ENCODE measurements at regions not wholly inside any gene's neighbourhood (a gene's known extent, or its start where the extent isn't known, plus 50 kb on each side); places are given as distances from the start of the nearest gene placed in this dataset.
"Not testable (repeated sequence)": the region's sequence is repeated elsewhere in the genome, so short reads cannot be mapped to it uniquely, and the experiment has no call there.

- no peak overlapping the region for H3K4me3 ChIP-seq (ENCODE audit: insufficient read depth, low read depth, low read length)
- DNase-seq: no peak
- no peaks in the 10 kb centered on the region for H3K27me3 ChIP-seq (ENCODE audit: control insufficient read depth, insufficient read depth, low read length)
- no peaks in the 10 kb centered on the region for H3K36me3 ChIP-seq (replicated peaks; ENCODE audit: control insufficient read depth, insufficient read depth, low read length)
Measured at GRCh38 chr18:14925281-14925709, 177.3 kb downstream of the ANKRD30B start.

- Histone ChIP-seq H3K36me3 (replicated peaks; ENCODE audit: control insufficient read depth, insufficient read depth, low read length) (no peaks in the 10 kb centered on the region), H3K27me3 (ENCODE audit: control insufficient read depth, insufficient read depth, low read length) (no peaks in the 10 kb centered on the region), H3K4me3 (ENCODE audit: insufficient read depth, low read depth, low read length) (no peak overlapping the region)
- no peak for DNase-seq
Measured at GRCh38 chr18:14927701-14928100, 179.7 kb downstream of the ANKRD30B start.

DNA sequence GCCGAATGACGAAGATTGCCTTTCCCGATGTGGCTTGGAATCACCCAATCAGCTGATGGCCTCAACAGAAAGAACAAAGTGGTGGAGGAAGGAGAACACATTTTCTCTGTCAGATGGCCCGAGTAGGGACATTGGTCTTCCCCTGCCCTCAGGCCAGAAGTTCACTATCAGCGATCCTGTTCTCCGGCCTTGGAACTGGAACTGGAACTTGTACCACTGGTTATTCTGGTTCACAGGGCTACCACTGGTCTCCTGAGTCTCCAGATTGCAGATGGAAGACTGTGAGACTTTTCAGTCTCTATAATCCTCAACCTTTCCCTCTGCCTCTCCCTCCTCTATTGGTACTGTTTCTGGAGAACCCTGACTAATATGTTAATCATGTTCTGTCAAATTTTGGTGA lies 180.4 kb downstream of the ANKRD30B start:
- DNase-seq: no peak
- Histone ChIP-seq H3K36me3 (replicated peaks; ENCODE audit: control insufficient read depth, insufficient read depth, low read length) (no peaks in the 10 kb centered on the region), H3K27me3 (ENCODE audit: control insufficient read depth, insufficient read depth, low read length) (no peaks in the 10 kb centered on the region), H3K4me3 (ENCODE audit: insufficient read depth, low read depth, low read length) (no peak overlapping the region)

- no peaks in the 10 kb centered on the region for H3K36me3 ChIP-seq (replicated peaks; ENCODE audit: control insufficient read depth, insufficient read depth, low read length)
- DNase-seq: no peak
- no peak overlapping the region for H3K4me3 ChIP-seq (ENCODE audit: insufficient read depth, low read depth, low read length)
- H3K27me3 ChIP-seq (ENCODE audit: control insufficient read depth, insufficient read depth, low read length): no peaks in the 10 kb centered on the region
Measured at GRCh38 chr18:14930076-14930475, 182.1 kb downstream of the ANKRD30B start.

DNA sequence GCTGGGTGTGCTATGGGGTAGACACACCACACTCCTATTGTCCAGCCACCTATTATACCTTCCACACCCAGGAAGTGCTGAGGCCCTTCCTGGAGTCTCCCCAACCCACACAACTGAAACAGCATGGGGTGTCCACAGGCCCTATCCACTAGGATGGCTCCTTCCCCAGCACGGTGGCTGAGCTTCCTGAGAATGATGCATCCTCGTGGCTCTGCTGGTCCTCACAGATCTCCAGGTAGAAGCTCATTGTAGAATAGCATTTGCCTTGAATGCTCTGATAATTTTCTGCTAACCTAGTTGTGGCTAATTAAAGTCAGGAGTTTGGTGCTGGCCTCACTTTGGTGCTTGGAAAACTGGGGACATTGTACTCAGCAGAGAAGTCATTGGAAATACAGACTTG lies 182.6 kb downstream of the ANKRD30B start:
- DNase-seq: no peak
- H3K4me3 ChIP-seq (ENCODE audit: insufficient read depth, low read depth, low read length): no peak overlapping the region
- H3K36me3 ChIP-seq (replicated peaks; ENCODE audit: control insufficient read depth, insufficient read depth, low read length): no peaks in the 10 kb centered on the region

GRCh38 chr18:14933049-14933851 lies 185.3 kb downstream of the ANKRD30B start:
- no peak for DNase-seq
- H3K4me3 ChIP-seq (ENCODE audit: insufficient read depth, low read depth, low read length): no peak overlapping the region
- H3K36me3 ChIP-seq (replicated peaks; ENCODE audit: control insufficient read depth, insufficient read depth, low read length): no peaks in the 10 kb centered on the region
- no peaks in the 10 kb centered on the region for H3K27me3 ChIP-seq (ENCODE audit: control insufficient read depth, insufficient read depth, low read length)

More for the DNA sequence above, 182.6 kb downstream of the ANKRD30B start:
- no peaks in the 10 kb centered on the region for H3K27me3 ChIP-seq (ENCODE audit: control insufficient read depth, insufficient read depth, low read length)

- Histone ChIP-seq H3K36me3 (replicated peaks; ENCODE audit: control insufficient read depth, insufficient read depth, low read length) (no peaks in the 10 kb centered on the region), H3K4me3 (ENCODE audit: insufficient read depth, low read depth, low read length) (no peak overlapping the region), H3K27me3 (ENCODE audit: control insufficient read depth, insufficient read depth, low read length) (no peaks in the 10 kb centered on the region)
- DNase-seq: no peak
Measured at GRCh38 chr18:14933964-14934363, 186.0 kb downstream of the ANKRD30B start.

GRCh38 chr18:14935210-14935609 lies 187.2 kb downstream of the ANKRD30B start:
- no peaks in the 10 kb centered on the region for H3K36me3 ChIP-seq (replicated peaks; ENCODE audit: control insufficient read depth, insufficient read depth, low read length)
- H3K4me3 ChIP-seq (ENCODE audit: insufficient read depth, low read depth, low read length): no peak overlapping the region
- no peaks in the 10 kb centered on the region for H3K27me3 ChIP-seq (ENCODE audit: control insufficient read depth, insufficient read depth, low read length)
- no peak for DNase-seq

DNA sequence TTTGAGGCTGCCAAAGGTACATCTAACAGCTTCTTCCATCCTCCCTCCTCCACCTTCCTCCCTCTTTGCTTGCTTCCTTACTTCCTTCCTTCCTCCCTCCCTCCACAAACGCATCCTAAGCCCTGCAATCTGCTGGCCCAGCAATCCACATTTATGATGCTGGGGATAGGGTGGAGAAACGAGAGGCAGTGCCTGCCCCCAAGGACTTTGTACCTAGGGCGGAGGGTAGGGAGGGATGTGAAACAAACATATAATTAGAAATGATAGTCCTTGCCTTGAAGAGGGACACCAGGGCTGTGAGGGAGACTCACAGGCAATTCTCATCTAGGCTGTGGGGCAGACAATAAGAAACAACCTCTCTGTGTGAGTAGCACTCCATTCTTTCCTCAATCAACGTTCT lies 188.3 kb downstream of the ANKRD30B start:
- H3K4me3 ChIP-seq (ENCODE audit: insufficient read depth, low read depth, low read length): no peak overlapping the region
- H3K36me3 ChIP-seq (replicated peaks; ENCODE audit: control insufficient read depth, insufficient read depth, low read length): no peaks in the 10 kb centered on the region
- no peak for DNase-seq
- no peaks in the 10 kb centered on the region for H3K27me3 ChIP-seq (ENCODE audit: control insufficient read depth, insufficient read depth, low read length)

DNA sequence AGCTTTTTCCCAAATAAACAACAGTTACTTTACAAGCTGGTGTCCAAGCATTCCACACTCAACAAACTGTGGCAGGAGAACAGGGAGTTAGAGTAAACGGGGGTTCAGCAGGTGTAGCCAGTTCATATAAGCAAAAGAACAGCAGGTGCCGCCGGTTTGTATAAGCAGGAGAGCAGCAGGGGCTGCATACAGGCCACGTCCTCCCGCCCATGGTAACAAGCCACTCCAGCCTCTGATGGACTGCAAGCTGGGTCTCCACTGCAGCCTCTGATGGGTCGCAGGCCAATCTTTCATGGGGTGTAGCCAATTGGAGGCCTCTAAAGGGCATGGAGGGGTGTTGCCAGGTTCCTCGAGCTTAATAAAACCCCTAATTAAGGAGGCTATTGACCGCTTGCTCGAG lies 189.3 kb downstream of the ANKRD30B start:
- Histone ChIP-seq H3K27me3 (ENCODE audit: control insufficient read depth, insufficient read depth, low read length) (no peaks in the 10 kb centered on the region), H3K36me3 (replicated peaks; ENCODE audit: control insufficient read depth, insufficient read depth, low read length) (no peaks in the 10 kb centered on the region), H3K4me3 (ENCODE audit: insufficient read depth, low read depth, low read length) (no peak overlapping the region)
- no peak for DNase-seq

- Histone ChIP-seq H3K36me3 (replicated peaks; ENCODE audit: control insufficient read depth, insufficient read depth, low read length) (no peaks in the 10 kb centered on the region), H3K27me3 (ENCODE audit: control insufficient read depth, insufficient read depth, low read length) (no peaks in the 10 kb centered on the region), H3K4me3 (ENCODE audit: insufficient read depth, low read depth, low read length) (no peak overlapping the region)
- DNase-seq: no peak
Measured at GRCh38 chr18:14939141-14939540, 191.2 kb downstream of the ANKRD30B start.

- not testable (repeated sequence) for H3K27me3 ChIP-seq (ENCODE audit: control insufficient read depth, insufficient read depth, low read length); DNase-seq; H3K4me3 ChIP-seq (ENCODE audit: insufficient read depth, low read depth, low read length); H3K36me3 ChIP-seq (replicated peaks; ENCODE audit: control insufficient read depth, insufficient read depth, low read length)
Measured at GRCh38 chr18:14940106-14940505, 192.1 kb downstream of the ANKRD30B start.

DNA sequence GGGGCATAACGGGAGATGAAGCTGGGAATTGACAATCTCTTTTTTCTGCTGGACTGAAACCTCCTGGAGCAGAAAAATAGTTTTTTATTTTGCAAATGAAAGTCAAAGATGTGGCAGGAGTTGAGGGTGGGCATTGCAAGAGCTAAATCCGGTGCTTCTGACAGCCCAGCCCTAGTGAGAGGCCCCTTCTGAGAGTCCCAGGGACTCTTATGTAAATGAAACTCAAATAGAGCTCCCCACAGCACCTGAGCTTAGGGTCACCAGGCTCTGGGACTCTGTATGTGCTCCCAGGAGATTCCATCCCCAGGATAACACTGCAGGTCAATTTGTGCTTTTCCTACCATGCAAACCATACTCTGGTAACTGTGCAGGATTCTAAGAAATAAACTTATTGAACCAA lies 192.8 kb downstream of the ANKRD30B start:
- H3K27me3 ChIP-seq (ENCODE audit: control insufficient read depth, insufficient read depth, low read length): no peaks in the 10 kb centered on the region
- DNase-seq: no peak
- H3K36me3 ChIP-seq (replicated peaks; ENCODE audit: control insufficient read depth, insufficient read depth, low read length): no peaks in the 10 kb centered on the region
- no peak overlapping the region for H3K4me3 ChIP-seq (ENCODE audit: insufficient read depth, low read depth, low read length)

- H3K27me3 ChIP-seq (ENCODE audit: control insufficient read depth, insufficient read depth, low read length): no peaks in the 10 kb centered on the region
- H3K36me3 ChIP-seq (replicated peaks; ENCODE audit: control insufficient read depth, insufficient read depth, low read length): no peaks in the 10 kb centered on the region
- H3K4me3 ChIP-seq (ENCODE audit: insufficient read depth, low read depth, low read length): no peak overlapping the region
- DNase-seq: no peak
Measured at GRCh38 chr18:14941256-14941655, 193.3 kb downstream of the ANKRD30B start.

DNA sequence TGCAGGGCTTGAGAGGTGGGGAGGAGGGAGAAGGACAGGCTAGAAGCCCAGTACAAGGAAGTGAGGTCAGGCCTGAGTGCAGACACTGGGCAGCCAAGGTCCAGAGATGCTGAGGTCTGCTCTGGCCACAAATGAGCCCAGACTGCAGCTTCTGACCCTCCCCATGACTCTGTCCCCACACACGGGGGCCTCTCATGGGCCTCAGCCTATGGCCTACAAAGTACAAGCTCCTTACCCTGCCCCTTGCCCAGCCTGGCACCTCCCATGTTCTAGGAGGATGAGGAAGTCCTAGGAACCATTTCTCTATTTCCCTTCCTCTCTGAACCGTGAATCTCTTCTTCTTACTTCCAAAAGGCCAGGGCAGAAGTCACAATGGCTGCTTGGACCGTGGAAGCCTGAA lies 193.8 kb downstream of the ANKRD30B start:
- H3K27me3 ChIP-seq (ENCODE audit: control insufficient read depth, insufficient read depth, low read length): no peaks in the 10 kb centered on the region
- no peak for DNase-seq
- no peak overlapping the region for H3K4me3 ChIP-seq (ENCODE audit: insufficient read depth, low read depth, low read length)
- no peaks in the 10 kb centered on the region for H3K36me3 ChIP-seq (replicated peaks; ENCODE audit: control insufficient read depth, insufficient read depth, low read length)

DNA sequence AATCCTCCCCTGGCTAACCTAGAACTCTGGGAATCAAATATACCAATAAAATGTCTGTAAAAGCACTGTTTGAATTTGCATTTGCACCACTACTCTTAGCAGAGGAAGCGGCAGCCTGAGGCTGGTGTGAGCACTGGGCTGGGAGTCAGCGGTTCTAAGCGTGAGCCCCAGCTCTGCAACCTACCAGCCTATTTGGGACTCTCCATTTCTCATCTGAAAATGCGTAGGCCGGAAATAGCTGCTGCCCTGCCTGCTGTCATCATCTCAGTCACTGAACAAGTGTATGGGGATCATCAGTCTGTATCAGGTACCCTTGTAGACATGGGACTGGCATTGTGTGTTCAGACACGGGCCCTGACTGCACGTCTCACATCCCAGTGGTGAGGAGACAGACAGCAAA lies 194.3 kb downstream of the ANKRD30B start:
- no peak overlapping the region for H3K4me3 ChIP-seq (ENCODE audit: insufficient read depth, low read depth, low read length)
- no peak for DNase-seq
- H3K27me3 ChIP-seq (ENCODE audit: control insufficient read depth, insufficient read depth, low read length): no peaks in the 10 kb centered on the region
- no peaks in the 10 kb centered on the region for H3K36me3 ChIP-seq (replicated peaks; ENCODE audit: control insufficient read depth, insufficient read depth, low read length)
